ENCODE measurements at regions not wholly inside any gene's neighbourhood (a gene's known extent, or its start where the extent isn't known, plus 50 kb on each side); places are given as distances from the start of the nearest gene placed in this dataset.

DNA sequence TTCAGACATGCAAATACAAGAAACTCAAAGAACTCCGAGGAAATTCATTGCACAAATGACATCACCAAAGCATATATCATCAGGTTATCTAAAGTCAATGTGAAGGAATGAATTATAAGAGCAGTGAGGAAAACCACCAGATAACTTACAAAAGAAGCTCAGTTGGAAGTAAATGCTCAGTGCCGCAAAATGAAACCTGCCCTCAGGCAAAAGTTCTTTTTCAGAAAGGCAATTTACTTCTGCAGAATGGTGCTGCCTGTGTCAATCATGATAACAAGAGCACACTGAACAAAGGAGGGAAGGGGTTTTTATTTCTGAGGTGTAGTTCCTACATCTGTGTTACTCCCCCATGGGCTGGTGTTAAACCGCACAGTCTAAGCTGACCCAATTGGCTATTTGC lies 550.6 kb upstream of the SEMA3D start:
- POLR2A ChIA-PET, result no interaction called here
- no peak overlapping the region for H3K4me2 ChIP-seq
- DNase-seq (ENCODE audit: low read depth in 1 of 2, low spot score in 1 of 2), result no peak
- 82% methylated on average over 3 of the region's 3 CpGs for WGBS (ENCODE audit: missing lambda C conversion rate)
- no peak for FAIRE-seq
- no peak overlapping the region for H3K27ac ChIP-seq
- H3K4me1 ChIP-seq, result peaks cover 19% of the 10 kb centered on the region
- CTCF ChIA-PET, result no interaction called here
- H3K4me3 ChIP-seq, result no peak overlapping the region
- no peak for ATAC-seq
- TF ChIP-seq KDM1A (IDR thresholded peaks at IDR 0.05; ENCODE audit: low read depth) (no peak), TP53 (CRISPR knock-in tag; IDR thresholded peaks at IDR 0.05) (no peak), EP300 (IDR thresholded peaks at IDR 0.05) (no peak), JUNB (IDR thresholded peaks at IDR 0.05) (no peak), ZNF302 (CRISPR knock-in tag; IDR thresholded peaks at IDR 0.05) (no peak), KDM5A (IDR thresholded peaks at IDR 0.05) (no peak), JUN (IDR thresholded peaks at IDR 0.05) (no peak), CHD4 (IDR thresholded peaks at IDR 0.05; ENCODE audit: borderline replicate concordance) (no peak), CEBPB (IDR thresholded peaks at IDR 0.05) (no peak), PBX3 (IDR thresholded peaks at IDR 0.05) (no peak), MAX (IDR thresholded peaks at IDR 0.05) (no peak), NFE2L2 (conservative IDR thresholded peaks at IDR 0.05; ENCODE audit: low read length) (no peak), TFCP2L1 (CRISPR knock-in tag; IDR thresholded peaks at IDR 0.05) (no peak), POLR2AphosphoS2 (conservative IDR thresholded peaks at IDR 0.05; ENCODE audit: low read length) (no peak), HOXB5 (CRISPR knock-in tag; IDR thresholded peaks at IDR 0.05) (no peak), RAD21 (conservative IDR thresholded peaks at IDR 0.05 in 1 of 2, IDR thresholded peaks at IDR 0.05 in 1 of 2) (no peak), USF2 (IDR thresholded peaks at IDR 0.05) (no peak), MAFK (IDR thresholded peaks at IDR 0.05; ENCODE audit: partially characterized antibody) (no peak)
- TF ChIP-seq, protein P1, sequence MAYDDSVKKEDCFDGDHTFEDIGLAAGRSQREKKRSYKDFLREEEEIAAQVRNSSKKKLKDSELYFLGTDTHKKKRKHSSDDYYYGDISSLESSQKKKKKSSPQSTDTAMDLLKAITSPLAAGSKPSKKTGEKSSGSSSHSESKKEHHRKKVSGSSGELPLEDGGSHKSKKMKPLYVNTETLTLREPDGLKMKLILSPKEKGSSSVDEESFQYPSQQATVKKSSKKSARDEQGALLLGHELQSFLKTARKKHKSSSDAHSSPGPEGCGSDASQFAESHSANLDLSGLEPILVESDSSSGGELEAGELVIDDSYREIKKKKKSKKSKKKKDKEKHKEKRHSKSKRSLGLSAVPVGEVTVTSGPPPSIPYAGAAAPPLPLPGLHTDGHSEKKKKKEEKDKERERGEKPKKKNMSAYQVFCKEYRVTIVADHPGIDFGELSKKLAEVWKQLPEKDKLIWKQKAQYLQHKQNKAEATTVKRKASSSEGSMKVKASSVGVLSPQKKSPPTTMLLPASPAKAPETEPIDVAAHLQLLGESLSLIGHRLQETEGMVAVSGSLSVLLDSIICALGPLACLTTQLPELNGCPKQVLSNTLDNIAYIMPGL (CRISPR knock-in tag; IDR thresholded peaks at IDR 0.05; ENCODE audit: borderline replicate concordance), result no peak
- TF ChIP-seq, protein P2, sequence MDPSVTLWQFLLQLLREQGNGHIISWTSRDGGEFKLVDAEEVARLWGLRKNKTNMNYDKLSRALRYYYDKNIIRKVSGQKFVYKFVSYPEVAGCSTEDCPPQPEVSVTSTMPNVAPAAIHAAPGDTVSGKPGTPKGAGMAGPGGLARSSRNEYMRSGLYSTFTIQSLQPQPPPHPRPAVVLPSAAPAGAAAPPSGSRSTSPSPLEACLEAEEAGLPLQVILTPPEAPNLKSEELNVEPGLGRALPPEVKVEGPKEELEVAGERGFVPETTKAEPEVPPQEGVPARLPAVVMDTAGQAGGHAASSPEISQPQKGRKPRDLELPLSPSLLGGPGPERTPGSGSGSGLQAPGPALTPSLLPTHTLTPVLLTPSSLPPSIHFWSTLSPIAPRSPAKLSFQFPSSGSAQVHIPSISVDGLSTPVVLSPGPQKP (IDR thresholded peaks at IDR 0.05; ENCODE audit: low read depth, low read length), result no peak
- peaks cover 3% of the 10 kb centered on the region; the same call in 1 of the 3 replicates for H3K9me3 ChIP-seq

GRCh38 chr7:85736085-85736484 lies 549.2 kb upstream of the SEMA3D start:
- ChIA-PET CTCF (interaction anchor here (0.6 kb wide), 1 partner anchor 23 kb away, joined by 3 read pairs; no protein-coding TSS in a partner anchor), POLR2A (no interaction called here)
- FAIRE-seq (no peak), DNase-seq (ENCODE audit: low read depth in 1 of 2, low spot score in 1 of 2) (no peak), ATAC-seq (no peak)
- H3K4me3 ChIP-seq, result no peak overlapping the region
- 85% methylated on average over 9 of the region's 9 CpGs for WGBS (ENCODE audit: missing lambda C conversion rate)
- H3K4me2 ChIP-seq, result no peak overlapping the region
- no peak overlapping the region; a peak in 1 of 6 replicates for H3K27ac ChIP-seq
- peaks cover 3% of the 10 kb centered on the region; the same call in 1 of the 3 replicates for H3K9me3 ChIP-seq
- H3K4me1 ChIP-seq, result peaks cover 21% of the 10 kb centered on the region
- TF ChIP-seq ZNF302 (CRISPR knock-in tag; IDR thresholded peaks at IDR 0.05) (no peak), POLR2A (IDR thresholded peaks at IDR 0.05; ENCODE audit: low read length) (no peak), ZC3H11A (IDR thresholded peaks at IDR 0.05) (no peak)

All from A549 (cell line).